ENCODE measurements at regions not wholly inside any gene's neighbourhood (a gene's known extent, or its start where the extent isn't known, plus 50 kb on each side); places are given as distances from the start of the nearest gene placed in this dataset.

DNA sequence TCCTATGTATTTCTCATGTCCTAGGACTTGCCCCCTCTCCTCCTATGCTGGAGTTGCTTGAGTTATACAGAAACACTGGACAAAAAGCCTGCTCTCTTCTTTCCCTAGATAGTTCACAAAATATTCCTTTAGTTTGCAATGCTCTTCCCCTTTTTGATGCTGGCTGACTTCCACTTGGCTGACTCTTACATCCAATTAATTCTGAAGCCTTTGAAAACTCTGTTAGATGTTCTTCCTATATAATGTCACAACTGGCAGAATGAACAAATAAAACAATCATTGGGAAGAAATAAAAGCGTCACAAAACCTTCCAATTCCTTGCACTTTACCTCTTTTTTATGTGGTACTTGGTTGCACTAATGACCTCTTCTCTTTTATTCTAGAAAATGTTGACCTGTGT lies 253.8 kb upstream of the CITED2 start:
- TF ChIP-seq POLR2A (IDR thresholded peaks at IDR 0.05) (no peak), POLR2AphosphoS5 (IDR thresholded peaks at IDR 0.05) (no peak)
